ENCODE measurements at regions not wholly inside any gene's neighbourhood (a gene's known extent, or its start where the extent isn't known, plus 50 kb on each side); places are given as distances from the start of the nearest gene placed in this dataset.

GRCh38 chr9:129258124-129258822, 80.2 kb upstream of the IER5L start (continued):
- TF ChIP-seq KLF16 (tag by site-specific recombination; IDR thresholded peaks at IDR 0.05): peak; percentile 58; the same call in 1 of the 2 replicates
- peak; percentile 18; the same call in 1 of the 2 replicates for TF ChIP-seq KLF7 (tag by site-specific recombination; IDR thresholded peaks at IDR 0.05; ENCODE audit: borderline replicate concordance)
- no peak for TF ChIP-seq OSR2 (tag by site-specific recombination; IDR thresholded peaks at IDR 0.05)
- TF ChIP-seq PRDM2 (tag by site-specific recombination; IDR thresholded peaks at IDR 0.05; ENCODE audit: borderline replicate concordance): 0 out of 2 replicates have a peak, but pooled peaks have one; percentile 8
- TF ChIP-seq ZNF248 (tag by site-specific recombination; IDR thresholded peaks at IDR 0.05): no peak
- TF ChIP-seq ZBTB21 (tag by site-specific recombination; IDR thresholded peaks at IDR 0.05): no peak
- no peak for TF ChIP-seq YY2 (tag by site-specific recombination; IDR thresholded peaks at IDR 0.05)
- peak; percentile 75 for TF ChIP-seq SP2 (tag by site-specific recombination; IDR thresholded peaks at IDR 0.05)
- no peak for TF ChIP-seq ZNF560 (tag by site-specific recombination; IDR thresholded peaks at IDR 0.05; ENCODE audit: borderline replicate concordance)
- 0 out of 2 replicates have a peak, but pooled peaks have one; percentile 9 for TF ChIP-seq ZBTB8A (tag by site-specific recombination; IDR thresholded peaks at IDR 0.05)
- no peak for TF ChIP-seq ZNF670 (tag by site-specific recombination; IDR thresholded peaks at IDR 0.05; ENCODE audit: low read depth)
- peak; percentile 87 for TF ChIP-seq SP3 (tag by site-specific recombination; IDR thresholded peaks at IDR 0.05)
- TF ChIP-seq GLIS1 (tag by site-specific recombination; IDR thresholded peaks at IDR 0.05): peak; percentile 8; the same call in 1 of the 2 replicates
- TF ChIP-seq SCRT1 (tag by site-specific recombination; IDR thresholded peaks at IDR 0.05; ENCODE audit: borderline replicate concordance): no peak
- peak; percentile 75 for TF ChIP-seq ZNF692 (tag by site-specific recombination; IDR thresholded peaks at IDR 0.05)
- no peak for TF ChIP-seq ZNF350 (tag by site-specific recombination; IDR thresholded peaks at IDR 0.05)
- TF ChIP-seq KLF17 (tag by site-specific recombination; IDR thresholded peaks at IDR 0.05): 0 out of 2 replicates have a peak, but pooled peaks have one; percentile 21
- no peak for TF ChIP-seq ZNF292 (tag by site-specific recombination; IDR thresholded peaks at IDR 0.05; ENCODE audit: borderline replicate concordance, low read depth)
- TF ChIP-seq PRDM10 (tag by site-specific recombination; IDR thresholded peaks at IDR 0.05): peak; percentile 96
- TF ChIP-seq ZNF24 (tag by site-specific recombination; IDR thresholded peaks at IDR 0.05): peak; percentile 36; the same call in 1 of the 2 replicates
- TF ChIP-seq ZNF335 (tag by site-specific recombination; conservative IDR thresholded peaks at IDR 0.05): peak; percentile 73
- no peak for TF ChIP-seq ZNF488 (tag by site-specific recombination; IDR thresholded peaks at IDR 0.05)
- TF ChIP-seq ZNF184 (tag by site-specific recombination; IDR thresholded peaks at IDR 0.05): no peak
